IMR-90 (cell line): ENCODE measurements at regions not wholly inside any gene's neighbourhood (a gene's known extent, or its start where the extent isn't known, plus 50 kb on each side); places are given as distances from the start of the nearest gene placed in this dataset.

Experiments
- ATAC-seq: fragments of 200-7000 bp; cut with Tn5 transposase; 2 replicates; pipeline ENCODE4 v1.9.1; 2020; ENCODE audit warnings: low read depth, mild to moderate bottlenecking, moderate library complexity
- BruUV-seq: library from RNA; stranded (reverse); fragments of 400-500 nt; replicated peaks from 2 replicates; lab custom pipeline; 2021; lab: Mats Ljungman, UMichigan
- CTCF ChIA-PET: fragments of 300-600 bp; formaldehyde crosslinking; extraction: SDS; loops from one replicate; lab custom pipeline; 2021; ENCODE audit warnings: antibody characterized with exemption; lab: Yijun Ruan, JAX
- POLR2A ChIA-PET: fragments of 300-600 bp; sonication (Branson Sonifier 250); formaldehyde crosslinking; loops from one replicate; lab custom pipeline; 2022; ENCODE audit warnings: antibody characterized with exemption; ENCODE audit not compliant: unreplicated experiment; lab: Charles Lee
- DNase-seq: peaks from one replicate; pipeline ENCODE4 v3.0.0; 2013
- H2AFZ ChIP-seq: replicated peaks from 2 replicates; pipeline ENCODE3; 2013; ENCODE audit warnings: low read length, mild to moderate bottlenecking; ENCODE audit not compliant: poor library complexity
- H2AK5ac ChIP-seq: 2 replicates; pipeline ENCODE4 v1.6.1; 2013; ENCODE audit warnings: low read depth, low read length, inconsistent platforms
- H2AK9ac ChIP-seq: replicated peaks from 2 replicates; pipeline ENCODE3; 2013; ENCODE audit warnings: mild to moderate bottlenecking, low read depth, low read length, moderate library complexity; ENCODE audit not compliant: poor library complexity
- H2BK120ac ChIP-seq: 2 replicates; pipeline ENCODE4 v1.6.1; 2013; ENCODE audit warnings: low read depth, low read length, inconsistent platforms
- H2BK15ac ChIP-seq: 3 replicates; pipeline ENCODE4 v1.6.1; 2013; ENCODE audit warnings: low read depth, low read length, inconsistent platforms
- H2BK20ac ChIP-seq: 2 replicates; pipeline ENCODE4 v1.6.1; 2013; ENCODE audit warnings: low read depth, mild to moderate bottlenecking, inconsistent platforms, low read length, moderate library complexity
- H2BK5ac ChIP-seq: 2 replicates; pipeline ENCODE4 v1.6.1; 2013; ENCODE audit warnings: mild to moderate bottlenecking, low read depth, low read length, inconsistent platforms; ENCODE audit not compliant: poor library complexity, severe bottlenecking
- H3K14ac ChIP-seq: replicated peaks from 2 replicates; pipeline ENCODE4 v1.6.1; 2013; ENCODE audit warnings: low read depth, low read length, inconsistent platforms
- H3K18ac ChIP-seq: 2 replicates; pipeline ENCODE4 v1.6.1; 2013; ENCODE audit warnings: low read depth, low read length, control low read depth
- H3K23ac ChIP-seq: 2 replicates; pipeline ENCODE4 v1.6.1; 2013; ENCODE audit warnings: low read depth, low read length, inconsistent platforms
- H3K27ac ChIP-seq: 2 replicates; pipeline ENCODE4 v1.5.1; 2013; ENCODE audit warnings: mild to moderate bottlenecking, control low read depth, low read length; ENCODE audit not compliant: insufficient read depth
- H3K27me3 ChIP-seq: 2 replicates; pipeline ENCODE4 v1.6.1; 2013; ENCODE audit warnings: low read length; ENCODE audit not compliant: control insufficient read depth, insufficient read depth
- H3K36me3 ChIP-seq: 2 replicates; pipeline ENCODE4 v1.6.1; 2013; ENCODE audit warnings: low read length, mixed read lengths; ENCODE audit not compliant: control insufficient read depth, insufficient read depth
- H3K4ac ChIP-seq: 2 replicates; pipeline ENCODE4 v1.6.1; 2013; ENCODE audit warnings: low read depth, low read length, inconsistent platforms
- H3K4me1 ChIP-seq: 2 replicates; pipeline ENCODE4 v1.6.1; 2013; ENCODE audit warnings: low read length, mixed read lengths; ENCODE audit not compliant: control insufficient read depth, insufficient read depth
- H3K4me2 ChIP-seq: 2 replicates; pipeline ENCODE4 v1.6.1; 2013; ENCODE audit warnings: low read depth, mild to moderate bottlenecking, control low read depth, low read length, moderate library complexity
- H3K4me3 ChIP-seq: 2 replicates; pipeline ENCODE4 v1.5.1; 2013; ENCODE audit warnings: low read depth, mild to moderate bottlenecking, control low read depth, low read length, moderate library complexity; ENCODE audit not compliant: insufficient read depth
- H3K56ac ChIP-seq: 2 replicates; pipeline ENCODE4 v1.6.1; 2013; ENCODE audit warnings: low read length, inconsistent platforms; ENCODE audit not compliant: insufficient read depth; ENCODE audit errors: extremely low read depth
- H3K79me1 ChIP-seq, 2 experiments: 2 replicates each; pipeline ENCODE4 v1.6.1; 2013; ENCODE audit warnings: low read length in 2 of 2, inconsistent platforms in 1 of 2, low read depth in 1 of 2
- H3K9ac ChIP-seq: 2 replicates; pipeline ENCODE4 v1.6.1; 2013; ENCODE audit warnings: low read depth, low read length, control low read depth
- H3K9me1 ChIP-seq: 2 replicates; pipeline ENCODE4 v1.6.1; 2013; ENCODE audit warnings: low read length, inconsistent platforms; ENCODE audit not compliant: insufficient read depth
- H3K9me3 ChIP-seq: 2 replicates; pipeline ENCODE4 v1.6.1; 2013; ENCODE audit warnings: low read length; ENCODE audit not compliant: control insufficient read depth, insufficient read depth
- H4K20me1 ChIP-seq: 2 replicates; pipeline ENCODE4 v1.6.1; 2013; ENCODE audit warnings: low read length, inconsistent platforms; ENCODE audit not compliant: insufficient read depth
- H4K5ac ChIP-seq: 2 replicates; pipeline ENCODE4 v1.6.1; 2013; ENCODE audit warnings: mild to moderate bottlenecking, low read depth, low read length, control low read depth
- H4K8ac ChIP-seq, 2 experiments: 2 replicates each; pipeline ENCODE4 v1.6.1; 2013; ENCODE audit warnings: low read depth in 2 of 2, low read length in 2 of 2, control low read depth in 1 of 2, inconsistent platforms in 1 of 2
- H4K91ac ChIP-seq: 2 replicates; pipeline ENCODE4 v1.6.1; 2013; ENCODE audit warnings: low read depth, low read length, inconsistent platforms; ENCODE audit not compliant: insufficient read depth
- BHLHE40 ChIP-seq: fragments of 150-350 bp; IDR thresholded peaks from 2 replicates; pipeline ENCODE4 v1.6.1; 2016; ENCODE audit warnings: mild to moderate bottlenecking, low read depth, low read length
- CEBPB ChIP-seq: IDR thresholded peaks from 2 replicates; pipeline ENCODE4 v1.6.1; 2012; ENCODE audit warnings: low read depth, low read length, improper control_type of control experiment
- CHD1 ChIP-seq: IDR thresholded peaks from 2 replicates; pipeline ENCODE4 v1.6.1; 2012; ENCODE audit warnings: low read depth, low read length, improper control_type of control experiment
- CTCF ChIP-seq: conservative IDR thresholded peaks from 2 replicates; pipeline ENCODE4 v1.5.1; 2012; ENCODE audit warnings: mild to moderate bottlenecking, low read depth, low read length, improper control_type of control experiment
- ELK1 ChIP-seq: fragments of 150-350 bp; IDR thresholded peaks from 2 replicates; pipeline ENCODE4 v1.6.1; 2016; ENCODE audit warnings: low read depth, mild to moderate bottlenecking, low read length, moderate library complexity, borderline replicate concordance
- FOS ChIP-seq: fragments of 150-350 bp; IDR thresholded peaks from 2 replicates; pipeline ENCODE4 v1.6.1; 2016; ENCODE audit warnings: low read depth, low read length
- MAFK ChIP-seq: IDR thresholded peaks from 2 replicates; pipeline ENCODE4 v1.6.1; 2012; ENCODE audit warnings: low read depth, low read length, improper control_type of control experiment
- MAZ ChIP-seq: IDR thresholded peaks from 2 replicates; pipeline ENCODE4 v1.6.1; 2012; ENCODE audit warnings: low read depth, mild to moderate bottlenecking, low read length, improper control_type of control experiment, moderate library complexity, borderline replicate concordance
- MXI1 ChIP-seq: IDR thresholded peaks from 2 replicates; pipeline ENCODE4 v1.6.1; 2012; ENCODE audit warnings: low read depth, mild to moderate bottlenecking, low read length, moderate library complexity, borderline replicate concordance
- NFE2L2 ChIP-seq: fragments of 150-350 bp; IDR thresholded peaks from 2 replicates; pipeline ENCODE4 v1.6.1; 2016; ENCODE audit warnings: low read depth, mild to moderate bottlenecking, low read length
- POLR2A ChIP-seq: IDR thresholded peaks from 2 replicates; pipeline ENCODE4 v1.6.1; 2012; ENCODE audit warnings: mild to moderate bottlenecking, low read depth, low read length
- RAD21 ChIP-seq: IDR thresholded peaks from 2 replicates; pipeline ENCODE4 v1.6.1; 2012; ENCODE audit warnings: low read length, improper control_type of control experiment
- RCOR1 ChIP-seq: IDR thresholded peaks from 2 replicates; pipeline ENCODE4 v1.6.1; 2012; ENCODE audit warnings: mild to moderate bottlenecking, low read length, improper control_type of control experiment; ENCODE audit not compliant: insufficient replicate concordance
- RFX5 ChIP-seq: IDR thresholded peaks from 2 replicates; pipeline ENCODE4 v1.8.0; 2012; ENCODE audit warnings: low read depth, mild to moderate bottlenecking, low read length, moderate library complexity
- SMC3 ChIP-seq: fragments of 150-350 bp; IDR thresholded peaks from 2 replicates; pipeline ENCODE4 v1.6.1; 2016; ENCODE audit warnings: low read depth, mild to moderate bottlenecking, antibody characterized with exemption, low read length, moderate library complexity
- USF2 ChIP-seq: fragments of 150-350 bp; IDR thresholded peaks from 2 replicates; pipeline ENCODE4 v1.6.1; 2017; ENCODE audit warnings: mild to moderate bottlenecking, antibody characterized with exemption, low read length, low read depth
- WGBS, 2 experiments: methylation state at CpG; one replicate each; pipeline versions ENCODE4 v1.1.5 to v1.1.7; 2013; ENCODE audit warnings: missing lambda C conversion rate in 2 of 2; ENCODE audit not compliant: insufficient read length in 1 of 2; ENCODE audit errors: extremely low coverage in 2 of 2; 5-methylcytosine and 5-hydroxymethylcytosine counted together
- dilution Hi-C: fragments of 300-500 bp; cut with HindIII; formaldehyde crosslinking; loops from one replicate; pipeline ENCODE4 v1.14.3; 2018; ENCODE audit warnings: low sequenced_read_pairs; ENCODE audit not compliant: unreplicated experiment
- in situ Hi-C: fragments of 300-500 bp; cut with MboI; formaldehyde crosslinking; loops from 3 replicates; pipeline ENCODE4 v1.14.3; 2019; ENCODE audit warnings: low sequenced_read_pairs, inconsistent platforms, mixed read lengths
- intact Hi-C: fragments of 100-400 bp; cut with micrococcal nuclease; formaldehyde crosslinking; loops from 2 replicates; pipeline ENCODE4 v1.10.0; 2022

- Histone ChIP-seq H3K9me1 (peaks cover 4% of the 10 kb centered on the region; the same call in 1 of the 2 replicates), H3K79me1 (no peaks in the 10 kb centered on the region), H3K4me1 (peaks cover 7% of the 10 kb centered on the region), H4K5ac (no peak overlapping the region), H3K9ac (no peak overlapping the region), H2BK120ac (no peak overlapping the region), H3K36me3 (no peaks in the 10 kb centered on the region), H2BK20ac (no peak overlapping the region), H3K27me3 (peaks cover 4% of the 10 kb centered on the region), H2AFZ (peak overlapping the region; percentile 24), H3K9me3 (no peaks in the 10 kb centered on the region), H2BK15ac (no peak overlapping the region), H3K27ac (no peak overlapping the region), H4K20me1 (no peaks in the 10 kb centered on the region), H3K14ac (no peak overlapping the region), H3K4me3 (no peak overlapping the region), H2BK5ac (no peak overlapping the region), H3K18ac (no peak overlapping the region), H2AK5ac (no peak overlapping the region), H2AK9ac (no peak overlapping the region), H3K56ac (no peak overlapping the region), H3K23ac (no peak overlapping the region), H3K4ac (no peak overlapping the region), H3K4me2 (no peak overlapping the region; the same call in 1 of the 2 replicates), H4K91ac (no peak overlapping the region), H4K8ac (no peak overlapping the region)
- intact Hi-C loops (loop anchor here (10.0 kb wide), 2 partner anchors 66 to 226 kb away; no protein-coding TSS in a partner anchor), dilution Hi-C loops (no loop called here), in situ Hi-C loops (no loop called here)
- BruUV-seq, result no TSS peak
- ATAC-seq (0 out of 2 replicates have a peak, but pooled peaks have one; percentile 37), DNase-seq (peak; percentile 15)
- TF ChIP-seq BHLHE40 (no peak), RFX5 (no peak), RAD21 (no peak), MXI1 (no peak), MAFK (no peak), CHD1 (no peak), FOS (no peak), ELK1 (no peak), MAZ (no peak), CTCF (no peak), USF2 (no peak), POLR2A (no peak), NFE2L2 (no peak), RCOR1 (no peak), CEBPB (no peak), SMC3 (no peak)
- ChIA-PET CTCF (interaction anchor here (0.6 kb wide), 1 partner anchor 99 kb away, joined by 3 read pairs; no protein-coding TSS in a partner anchor), POLR2A (no interaction called here)
- WGBS, 2 experiments, result 35% methylated on average over 8 of the region's 10 CpGs; no CpG with 5 or more reads in 1 of the 2 experiments
Measured at GRCh38 chr13:44160591-44161191, 212.9 kb upstream of the SERP2 start.
